Daoy (cell line): ENCODE measurements at regions not wholly inside any gene's neighbourhood (a gene's known extent, or its start where the extent isn't known, plus 50 kb on each side); places are given as distances from the start of the nearest gene placed in this dataset.

ENCODE experiments used
- DNase-seq: peaks from one replicate; pipeline ENCODE4 v3.0.0-alpha.2; 2015; ENCODE audit warnings: low read depth

- DNase-seq, result no peak
These were observed 739.7 kb upstream of the FZD8 start for GRCh38 chr10:36381748-36382147.

- DNase-seq, result no peak
These were observed 738.4 kb upstream of the FZD8 start for GRCh38 chr10:36380538-36380937.

GRCh38 chr10:36375107-36375506 lies 733.0 kb upstream of the FZD8 start:
- no peak for DNase-seq

GRCh38 chr10:36373424-36374096 lies 731.5 kb upstream of the FZD8 start:
- DNase-seq, result no peak

GRCh38 chr10:36367362-36367761 lies 725.3 kb upstream of the FZD8 start:
- DNase-seq, result no peak

GRCh38 chr10:36366843-36367242 lies 724.7 kb upstream of the FZD8 start:
- DNase-seq, result peak; percentile 6

GRCh38 chr10:36366065-36366464 lies 724.0 kb upstream of the FZD8 start:
- DNase-seq, result no peak

GRCh38 chr10:36362257-36362656 lies 720.2 kb upstream of the FZD8 start:
- DNase-seq, result no peak

GRCh38 chr10:36358736-36359135 lies 716.6 kb upstream of the FZD8 start:
- DNase-seq, result no peak

- no peak for DNase-seq
These were observed 712.5 kb upstream of the FZD8 start for GRCh38 chr10:36354633-36355032.

GRCh38 chr10:36351159-36351558 lies 709.1 kb upstream of the FZD8 start:
- no peak for DNase-seq

GRCh38 chr10:36349445-36350078 lies 707.5 kb upstream of the FZD8 start:
- DNase-seq, result peak; percentile 77

GRCh38 chr10:36345807-36346206 lies 703.7 kb upstream of the FZD8 start:
- DNase-seq, result no peak

- no peak for DNase-seq
These were observed 703.1 kb upstream of the FZD8 start for GRCh38 chr10:36345175-36345533.

- DNase-seq, result no peak
These were observed 702.4 kb upstream of the FZD8 start for GRCh38 chr10:36344240-36345174.

- no peak for DNase-seq
These were observed 700.7 kb upstream of the FZD8 start for GRCh38 chr10:36342781-36343180.

GRCh38 chr10:36341471-36341870 lies 699.4 kb upstream of the FZD8 start:
- DNase-seq, result no peak

- peak; percentile 24 for DNase-seq
These were observed 694.2 kb upstream of the FZD8 start for GRCh38 chr10:36336315-36336714.

GRCh38 chr10:36333446-36333845 lies 691.4 kb upstream of the FZD8 start:
- DNase-seq, result no peak

GRCh38 chr10:36332926-36333325 lies 690.8 kb upstream of the FZD8 start:
- DNase-seq, result no peak

- no peak for DNase-seq
These were observed 689.0 kb upstream of the FZD8 start for GRCh38 chr10:36331121-36331520.

- no peak for DNase-seq
These were observed 683.7 kb upstream of the FZD8 start for GRCh38 chr10:36325815-36326214.

- no peak for DNase-seq
These were observed 682.7 kb upstream of the FZD8 start for GRCh38 chr10:36324831-36325230.
